ENCODE measurements at regions not wholly inside any gene's neighbourhood (a gene's known extent, or its start where the extent isn't known, plus 50 kb on each side); places are given as distances from the start of the nearest gene placed in this dataset.

DNA sequence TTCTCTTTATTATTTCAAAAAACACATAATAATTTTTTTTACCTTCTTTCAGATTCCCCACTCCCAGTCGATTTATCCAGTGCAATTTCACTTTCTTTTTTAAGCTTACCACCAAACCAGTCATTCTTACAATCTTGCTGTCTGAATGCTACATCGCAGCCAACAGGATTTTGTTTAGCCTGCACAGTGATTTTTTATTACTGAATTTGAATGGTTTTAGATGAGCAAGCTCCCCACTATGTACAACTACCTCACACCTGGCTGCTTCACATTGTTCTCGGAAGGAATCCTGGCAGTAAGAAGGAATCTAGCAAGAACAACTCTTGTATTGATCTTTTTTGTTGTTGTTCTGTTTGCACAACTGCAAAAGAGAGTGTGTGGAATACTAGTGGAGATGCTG, 668.1 kb upstream of the WWC1 start:
- CTCF ChIA-PET, result interaction anchor here (1.2 kb wide), 1 partner anchor 17 kb away, joined by 3 read pairs; no protein-coding TSS in a partner anchor
- TF ChIP-seq, protein P1, sequence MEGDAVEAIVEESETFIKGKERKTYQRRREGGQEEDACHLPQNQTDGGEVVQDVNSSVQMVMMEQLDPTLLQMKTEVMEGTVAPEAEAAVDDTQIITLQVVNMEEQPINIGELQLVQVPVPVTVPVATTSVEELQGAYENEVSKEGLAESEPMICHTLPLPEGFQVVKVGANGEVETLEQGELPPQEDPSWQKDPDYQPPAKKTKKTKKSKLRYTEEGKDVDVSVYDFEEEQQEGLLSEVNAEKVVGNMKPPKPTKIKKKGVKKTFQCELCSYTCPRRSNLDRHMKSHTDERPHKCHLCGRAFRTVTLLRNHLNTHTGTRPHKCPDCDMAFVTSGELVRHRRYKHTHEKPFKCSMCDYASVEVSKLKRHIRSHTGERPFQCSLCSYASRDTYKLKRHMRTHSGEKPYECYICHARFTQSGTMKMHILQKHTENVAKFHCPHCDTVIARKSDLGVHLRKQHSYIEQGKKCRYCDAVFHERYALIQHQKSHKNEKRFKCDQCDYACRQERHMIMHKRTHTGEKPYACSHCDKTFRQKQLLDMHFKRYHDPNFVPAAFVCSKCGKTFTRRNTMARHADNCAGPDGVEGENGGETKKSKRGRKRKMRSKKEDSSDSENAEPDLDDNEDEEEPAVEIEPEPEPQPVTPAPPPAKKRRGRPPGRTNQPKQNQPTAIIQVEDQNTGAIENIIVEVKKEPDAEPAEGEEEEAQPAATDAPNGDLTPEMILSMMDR (IDR thresholded peaks at IDR 0.05; ENCODE audit: control extremely low read depth, extremely low read depth, low read depth, missing control alignments), result no peak
- POLR2A ChIA-PET, result no interaction called here
- no peak for DNase-seq (ENCODE audit: extremely low spot score)

GRCh38 chr5:167624053-167624452, 667.4 kb upstream of the WWC1 start:
- ChIA-PET POLR2A (no interaction called here), CTCF (no interaction called here)
- TF ChIP-seq, protein P1 (IDR thresholded peaks at IDR 0.05; ENCODE audit: control extremely low read depth, extremely low read depth, low read depth, missing control alignments), result no peak
- no peak for DNase-seq (ENCODE audit: extremely low spot score)

DNA sequence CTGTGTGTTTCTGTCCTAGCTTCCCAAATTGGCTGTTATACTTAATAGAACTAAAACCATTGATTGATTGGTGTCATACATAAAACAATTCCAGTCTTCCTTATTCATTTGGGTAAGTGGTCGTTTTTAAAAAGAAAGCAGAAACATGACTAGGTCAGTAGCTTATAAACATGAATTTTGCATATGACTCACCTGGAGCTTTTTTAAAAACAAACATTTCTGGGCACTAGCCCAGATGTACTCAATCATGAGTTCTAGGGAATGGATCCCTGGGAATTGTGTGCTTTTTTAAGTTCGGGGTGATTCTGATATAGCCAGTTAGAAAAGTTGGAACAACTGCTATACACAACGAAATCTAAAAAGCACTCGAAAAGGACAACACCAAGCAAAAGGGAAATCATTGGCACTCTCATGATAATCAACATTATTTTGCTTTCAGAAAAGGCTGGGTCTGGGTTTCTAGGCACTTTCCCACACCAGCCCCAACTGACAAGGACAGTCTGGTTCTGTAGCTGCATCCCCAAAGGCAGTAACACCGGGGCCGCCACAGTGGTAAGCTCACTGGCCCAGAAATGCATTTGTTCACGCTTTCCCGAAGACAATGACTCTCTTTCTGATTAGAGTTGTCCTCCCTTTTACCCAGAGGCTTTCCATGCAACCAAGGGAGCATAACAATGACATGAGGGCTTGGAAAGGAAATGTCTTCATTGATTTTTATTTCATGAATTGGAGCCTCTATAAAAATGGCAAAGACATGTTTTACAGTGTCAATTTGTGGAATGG, 664.9 kb upstream of the WWC1 start:
- CTCF ChIA-PET, result no interaction called here
- DNase-seq (ENCODE audit: extremely low spot score), result no peak
- POLR2A ChIA-PET, result no interaction called here
- TF ChIP-seq, protein P1 (IDR thresholded peaks at IDR 0.05; ENCODE audit: control extremely low read depth, extremely low read depth, low read depth, missing control alignments), result no peak

DNA sequence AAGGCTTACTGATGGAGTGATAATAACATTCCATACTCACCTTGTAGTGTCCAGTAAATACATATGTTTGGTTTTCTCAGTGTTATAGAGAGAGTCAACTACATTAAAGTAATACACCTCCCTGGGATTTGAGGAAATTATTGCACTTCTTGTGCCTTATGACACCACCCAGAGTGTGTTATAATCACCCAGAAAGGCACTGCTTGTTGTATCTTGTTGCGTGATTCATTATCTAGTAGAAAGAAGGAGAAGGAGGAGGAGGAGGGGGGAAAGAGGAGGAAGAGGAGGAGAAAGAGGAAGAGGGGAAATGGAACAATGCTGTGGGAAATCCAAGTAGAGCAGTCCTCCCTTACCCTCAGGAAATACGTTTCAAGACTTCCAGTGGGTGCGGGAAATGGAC, 661.8 kb upstream of the WWC1 start:
- TF ChIP-seq, protein P1 (IDR thresholded peaks at IDR 0.05; ENCODE audit: control extremely low read depth, extremely low read depth, low read depth, missing control alignments), result no peak
- no peak for DNase-seq (ENCODE audit: extremely low spot score)
- CTCF ChIA-PET, result interaction anchor here (1.2 kb wide), 1 partner anchor 10 kb away, joined by 3 read pairs; no protein-coding TSS in a partner anchor
- POLR2A ChIA-PET, result no interaction called here

- TF ChIP-seq, protein P1 (IDR thresholded peaks at IDR 0.05; ENCODE audit: control extremely low read depth, extremely low read depth, low read depth, missing control alignments), result no peak
- ChIA-PET CTCF (interaction anchor here (0.7 to 1.0 kb wide), 2 partner anchors 21 to 43 kb away, joined by 3 read pairs; no protein-coding TSS in a partner anchor), POLR2A (no interaction called here)
- DNase-seq (ENCODE audit: extremely low spot score), result no peak
Measured at GRCh38 chr5:167631191-167631590, 660.3 kb upstream of the WWC1 start.

DNA sequence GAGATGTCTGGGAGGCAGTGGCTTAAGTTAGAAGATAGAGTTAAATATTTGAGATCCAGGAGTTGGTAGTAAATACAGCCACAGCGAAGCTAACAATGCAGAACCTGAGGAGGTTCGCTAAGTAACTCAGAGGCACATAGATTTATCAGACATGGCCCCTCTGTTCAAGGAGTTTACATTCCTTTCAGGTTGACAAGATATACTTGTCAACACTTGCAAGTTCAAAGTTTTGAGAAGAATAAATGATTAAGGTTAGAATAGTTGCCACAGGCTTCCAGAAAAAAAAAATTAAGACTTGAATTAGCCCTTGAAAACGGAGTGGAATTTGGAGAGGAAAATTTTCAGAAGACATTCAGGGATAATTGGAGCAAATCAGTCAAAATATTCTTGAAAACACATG, 658.3 kb upstream of the WWC1 start:
- TF ChIP-seq, protein P1 (IDR thresholded peaks at IDR 0.05; ENCODE audit: control extremely low read depth, extremely low read depth, low read depth, missing control alignments), result no peak
- ChIA-PET CTCF (no interaction called here), POLR2A (no interaction called here)
- DNase-seq (ENCODE audit: extremely low spot score), result no peak

All from GM10248 (cell line).